H1 (cell line): ENCODE measurements at regions not wholly inside any gene's neighbourhood (a gene's known extent, or its start where the extent isn't known, plus 50 kb on each side); places are given as distances from the start of the nearest gene placed in this dataset.

Experiments
- CTCF ChIA-PET: fragments of 300-600 bp; sonication (Branson Sonifier 250); formaldehyde crosslinking; loops from one replicate; lab custom pipeline; 2021; ENCODE audit not compliant: partially characterized antibody; lab: Charles Lee
- POLR2A ChIA-PET: fragments of 300-600 bp; sonication (Branson Sonifier 250); formaldehyde crosslinking; loops from one replicate; lab custom pipeline; 2021; ENCODE audit warnings: inconsistent platforms; ENCODE audit not compliant: partially characterized antibody; lab: Charles Lee
- DNase-seq, 2 experiments: peaks; one replicate each; pipeline versions ENCODE4 v3.0.0 to v3.0.0-alpha.2; 2010 to 2022; ENCODE audit warnings: low spot score in 2 of 2, low read depth in 1 of 2, mixed read lengths in 1 of 2
- FAIRE-seq: peaks from 2 replicates; lab custom pipeline; 2011; peaks lifted over from hg19 to GRCh38; lab: Jason Lieb, UNC
- H2AFZ ChIP-seq: 2 replicates; pipeline ENCODE4 v1.8.1; 2012; ENCODE audit warnings: low read length, inconsistent platforms
- H2AK5ac ChIP-seq: 2 replicates; pipeline ENCODE4 v1.6.1; 2013; ENCODE audit warnings: low read depth, low read length
- H2BK120ac ChIP-seq: replicated peaks from 2 replicates; pipeline ENCODE3; 2013; ENCODE audit warnings: low read depth, low read length, inconsistent platforms
- H2BK12ac ChIP-seq: 2 replicates; pipeline ENCODE4 v1.6.1; 2013; ENCODE audit warnings: low read depth, low read length
- H2BK15ac ChIP-seq: 2 replicates; pipeline ENCODE4 v1.6.1; 2013; ENCODE audit warnings: low read length
- H2BK20ac ChIP-seq: 2 replicates; pipeline ENCODE4 v1.6.1; 2013; ENCODE audit warnings: low read length
- H2BK5ac ChIP-seq: 2 replicates; pipeline ENCODE4 v1.6.1; 2013; ENCODE audit warnings: low read depth, low read length
- H3K14ac ChIP-seq: 2 replicates; pipeline ENCODE4 v1.6.1; 2013; ENCODE audit warnings: inconsistent platforms; ENCODE audit not compliant: insufficient read length
- H3K18ac ChIP-seq: 2 replicates; pipeline ENCODE4 v1.6.1; 2013; ENCODE audit warnings: low read length; ENCODE audit errors: extremely low read depth
- H3K23ac ChIP-seq: 2 replicates; pipeline ENCODE4 v1.6.1; 2013; ENCODE audit warnings: inconsistent platforms; ENCODE audit not compliant: insufficient read length
- H3K23me2 ChIP-seq: 2 replicates; pipeline ENCODE4 v1.6.1; 2013; ENCODE audit warnings: low read depth, low read length
- H3K27ac ChIP-seq: 2 replicates; pipeline ENCODE4 v1.6.1; 2011; ENCODE audit warnings: low read depth, low read length, inconsistent platforms
- H3K27me3 ChIP-seq, 4 experiments: replicated peaks in 1 of 4; 1 replicate in 1 of 4; 2 replicates in 3 of 4; pipeline versions ENCODE4 v1.6.1 to v1.8.1; 2011 to 2013; ENCODE audit warnings: low read length in 3 of 4, mild to moderate bottlenecking in 3 of 4, inconsistent platforms in 2 of 4, mixed read lengths in 2 of 4, moderate library complexity in 1 of 4; ENCODE audit not compliant: control insufficient read depth in 3 of 4, insufficient read depth in 3 of 4; ENCODE audit errors: extremely low read depth in 1 of 4
- H3K36me3 ChIP-seq, 4 experiments: 2 replicates each; pipeline versions ENCODE4 v1.6.1 to v1.8.1; 2011 to 2013; ENCODE audit warnings: mild to moderate bottlenecking in 4 of 4, low read length in 3 of 4, moderate library complexity in 2 of 4, control low read depth in 1 of 4, inconsistent platforms in 1 of 4; ENCODE audit not compliant: insufficient read depth in 4 of 4, control insufficient read depth in 2 of 4
- H3K4ac ChIP-seq: replicated peaks from 2 replicates; pipeline ENCODE3; 2013; ENCODE audit warnings: low read length, low read depth, mixed read lengths, inconsistent platforms; ENCODE audit not compliant: insufficient read length
- H3K4me1 ChIP-seq, 4 experiments: replicated peaks in 1 of 4; 1 replicate in 1 of 4; 2 replicates in 3 of 4; pipeline versions ENCODE4 v1.6.1 to v1.8.1; 2011 to 2013; ENCODE audit warnings: low read length in 3 of 4, inconsistent platforms in 2 of 4, mixed read lengths in 1 of 4; ENCODE audit not compliant: insufficient read depth in 4 of 4, control insufficient read depth in 3 of 4
- H3K4me2 ChIP-seq, 2 experiments: 2 replicates each; pipeline versions ENCODE4 v1.6.1 to v1.8.1; 2011 to 2013; ENCODE audit warnings: low read depth in 2 of 2, low read length in 2 of 2, control low read depth in 1 of 2, inconsistent platforms in 1 of 2, mild to moderate bottlenecking in 1 of 2; ENCODE audit not compliant: insufficient read depth in 1 of 2
- H3K4me3 ChIP-seq, 4 experiments: fragments of 200-600, 300-600 bp in 1 of 4; sonication (generic), shearing (Covaris generic), sonication (Bioruptor Twin) in 1 of 4; 2 replicates each; pipeline versions ENCODE4 v1.5.1 to v1.8.1; 2011 to 2016; ENCODE audit warnings: low read length in 4 of 4, low read depth in 3 of 4, control low read depth in 2 of 4, inconsistent platforms in 2 of 4, mild to moderate bottlenecking in 2 of 4, mixed read lengths in 1 of 4, moderate library complexity in 1 of 4; ENCODE audit not compliant: insufficient read depth in 2 of 4; ENCODE audit errors: extremely low read depth in 1 of 4
- H3K56ac ChIP-seq: replicated peaks from 2 replicates; pipeline ENCODE3; 2013; ENCODE audit warnings: low read depth, mild to moderate bottlenecking, mixed read lengths, low read length, inconsistent platforms; ENCODE audit not compliant: insufficient read length
- H3K79me1 ChIP-seq: 2 replicates; pipeline ENCODE4 v1.6.1; 2013; ENCODE audit warnings: low read depth, low read length, control low read depth
- H3K79me2 ChIP-seq, 2 experiments: 2 replicates each; pipeline versions ENCODE4 v1.6.1 to v1.8.1; 2012 to 2013; ENCODE audit warnings: low read length in 2 of 2, mild to moderate bottlenecking in 2 of 2, inconsistent platforms in 1 of 2; ENCODE audit not compliant: insufficient read depth in 2 of 2, control insufficient read depth in 1 of 2
- H3K9ac ChIP-seq, 4 experiments: replicated peaks in 1 of 4; 1 replicate in 1 of 4; 2 replicates in 3 of 4; pipeline versions ENCODE4 v1.6.1 to v1.8.1; 2011 to 2013; ENCODE audit warnings: low read depth in 3 of 4, low read length in 3 of 4, control low read depth in 2 of 4, mild to moderate bottlenecking in 2 of 4, moderate library complexity in 2 of 4, inconsistent platforms in 1 of 4; ENCODE audit errors: extremely low read depth in 1 of 4
- H3K9me3 ChIP-seq, 2 experiments: 2 replicates each; pipeline versions ENCODE4 v1.6.1 to v1.8.1; 2012 to 2013; ENCODE audit warnings: mild to moderate bottlenecking in 2 of 2, moderate library complexity in 2 of 2, control low read depth in 1 of 2, inconsistent platforms in 1 of 2, low read depth in 1 of 2, low read length in 1 of 2, mixed read lengths in 1 of 2; ENCODE audit not compliant: insufficient read depth in 2 of 2
- H4K20me1 ChIP-seq, 2 experiments: replicated peaks in 1 of 2; 2 replicates each; pipeline versions ENCODE3 to v1.8.1; 2011 to 2013; ENCODE audit warnings: inconsistent platforms in 2 of 2, low read length in 2 of 2, mild to moderate bottlenecking in 1 of 2; ENCODE audit not compliant: insufficient read depth in 2 of 2, control insufficient read depth in 1 of 2
- H4K5ac ChIP-seq: 2 replicates; pipeline ENCODE4 v1.6.1; 2013; ENCODE audit warnings: low read length, low read depth, mixed read lengths, inconsistent platforms; ENCODE audit not compliant: insufficient read length
- H4K8ac ChIP-seq: 2 replicates; pipeline ENCODE4 v1.8.0; 2013; ENCODE audit warnings: mild to moderate bottlenecking, moderate library complexity, low read length, inconsistent platforms; ENCODE audit not compliant: insufficient read depth; ENCODE audit errors: extremely low read depth
- H4K91ac ChIP-seq: replicated peaks from 2 replicates; pipeline ENCODE3; 2013; ENCODE audit warnings: low read length, mixed read lengths, inconsistent platforms; ENCODE audit not compliant: insufficient read length
- CBX5 ChIP-seq: fragments of 300-800, 300-1000 bp; sonication (generic); IDR thresholded peaks from 2 replicates; pipeline ENCODE4 v1.7.1; 2016; ENCODE audit warnings: antibody characterized with exemption, low read length, low read depth
- WGBS, 2 experiments: shearing (Covaris generic) in 1 of 2; methylation state at CpG; one replicate each; pipeline versions ENCODE4 v1.1.6 to v1.1.7; 2013 to 2015; ENCODE audit warnings: low lambda C conversion rate in 2 of 2, mixed read lengths in 2 of 2, inconsistent platforms in 1 of 2, low coverage in 1 of 2, missing lambda C conversion rate in 1 of 2; ENCODE audit not compliant: insufficient replicate concordance in 2 of 2, insufficient coverage in 1 of 2, insufficient read length in 1 of 2; ENCODE audit errors: extremely low coverage in 1 of 2, missing lambda C conversion rate in 1 of 2; 5-methylcytosine and 5-hydroxymethylcytosine counted together

- Histone ChIP-seq H3K23ac (no peak overlapping the region), H3K79me2 (no peaks in the 10 kb centered on the region), H3K4ac (no peak overlapping the region), H2BK15ac (no peak overlapping the region), H3K36me3 (no peaks in the 10 kb centered on the region), H3K27me3 (no peaks in the 10 kb centered on the region), H3K9ac (no peak overlapping the region), H2BK12ac (no peak overlapping the region), H3K9me3 (peaks cover 14 to 15% of the 10 kb centered on the region in 2 experiments), H3K14ac (no peak overlapping the region), H3K4me1 (no peaks in the 10 kb centered on the region), H2AK5ac (no peak overlapping the region), H2AFZ (no peak overlapping the region), H3K4me2 (no peak overlapping the region), H3K4me3 (no peak overlapping the region), H2BK120ac (no peak overlapping the region), H3K23me2 (no peaks in the 10 kb centered on the region), H4K20me1 (no peaks in the 10 kb centered on the region), H2BK5ac (no peak overlapping the region), H3K56ac (no peak overlapping the region), H4K8ac (no peak overlapping the region), H4K5ac (no peak overlapping the region), H2BK20ac (no peak overlapping the region), H4K91ac (no peak overlapping the region), H3K18ac (no peak overlapping the region), H3K79me1 (no peaks in the 10 kb centered on the region), H3K27ac (no peak overlapping the region)
- 100% methylated on average over 1 of the region's 1 CpG; no CpG with 5 or more reads in 1 of the 2 experiments for WGBS, 2 experiments
- no peak for TF ChIP-seq CBX5
- FAIRE-seq (no peak), DNase-seq (no peak)
- ChIA-PET POLR2A (no interaction called here), CTCF (no interaction called here)
Measured at GRCh38 chr2:17083902-17084301, 418.3 kb upstream of the CYRIA start.
